VCaP (cell line): ENCODE measurements at regions not wholly inside any gene's neighbourhood (a gene's known extent, or its start where the extent isn't known, plus 50 kb on each side); places are given as distances from the start of the nearest gene placed in this dataset.

Source experiments
- H3K27ac ChIP-seq: fragments of 450-650 bp; 2 replicates; pipeline ENCODE4 v1.5.1; 2017
- TF ChIP-seq, protein P1 (sequence below): fragments of 450-650 bp; conservative IDR thresholded peaks from 2 replicates; pipeline ENCODE4 v1.5.1; 2017; ENCODE audit warnings: mild to moderate bottlenecking, moderate library complexity

DNA sequence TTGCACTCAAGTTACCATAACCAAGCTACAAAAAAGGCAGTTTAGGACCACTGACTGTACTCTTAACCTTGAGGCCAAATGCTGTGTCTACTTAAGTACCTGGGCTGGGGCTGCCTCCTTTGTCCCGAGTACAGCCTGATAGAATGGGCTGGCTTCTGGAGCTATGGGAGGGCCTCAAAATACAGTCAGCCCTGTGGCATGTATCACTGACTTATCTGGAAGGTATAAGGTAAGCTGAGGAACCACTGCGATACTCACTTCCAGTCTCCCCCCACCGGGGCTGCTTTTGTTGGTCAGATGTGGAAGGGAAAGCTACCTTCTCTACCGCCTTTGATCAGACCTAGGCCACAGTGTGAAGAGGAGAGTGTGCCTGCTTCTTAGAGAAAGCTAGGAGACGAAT is 404.8 kb downstream of the ARHGEF28 start:
- TF ChIP-seq, protein P1, sequence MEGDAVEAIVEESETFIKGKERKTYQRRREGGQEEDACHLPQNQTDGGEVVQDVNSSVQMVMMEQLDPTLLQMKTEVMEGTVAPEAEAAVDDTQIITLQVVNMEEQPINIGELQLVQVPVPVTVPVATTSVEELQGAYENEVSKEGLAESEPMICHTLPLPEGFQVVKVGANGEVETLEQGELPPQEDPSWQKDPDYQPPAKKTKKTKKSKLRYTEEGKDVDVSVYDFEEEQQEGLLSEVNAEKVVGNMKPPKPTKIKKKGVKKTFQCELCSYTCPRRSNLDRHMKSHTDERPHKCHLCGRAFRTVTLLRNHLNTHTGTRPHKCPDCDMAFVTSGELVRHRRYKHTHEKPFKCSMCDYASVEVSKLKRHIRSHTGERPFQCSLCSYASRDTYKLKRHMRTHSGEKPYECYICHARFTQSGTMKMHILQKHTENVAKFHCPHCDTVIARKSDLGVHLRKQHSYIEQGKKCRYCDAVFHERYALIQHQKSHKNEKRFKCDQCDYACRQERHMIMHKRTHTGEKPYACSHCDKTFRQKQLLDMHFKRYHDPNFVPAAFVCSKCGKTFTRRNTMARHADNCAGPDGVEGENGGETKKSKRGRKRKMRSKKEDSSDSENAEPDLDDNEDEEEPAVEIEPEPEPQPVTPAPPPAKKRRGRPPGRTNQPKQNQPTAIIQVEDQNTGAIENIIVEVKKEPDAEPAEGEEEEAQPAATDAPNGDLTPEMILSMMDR = no peak
- no peak overlapping the region for H3K27ac ChIP-seq

DNA sequence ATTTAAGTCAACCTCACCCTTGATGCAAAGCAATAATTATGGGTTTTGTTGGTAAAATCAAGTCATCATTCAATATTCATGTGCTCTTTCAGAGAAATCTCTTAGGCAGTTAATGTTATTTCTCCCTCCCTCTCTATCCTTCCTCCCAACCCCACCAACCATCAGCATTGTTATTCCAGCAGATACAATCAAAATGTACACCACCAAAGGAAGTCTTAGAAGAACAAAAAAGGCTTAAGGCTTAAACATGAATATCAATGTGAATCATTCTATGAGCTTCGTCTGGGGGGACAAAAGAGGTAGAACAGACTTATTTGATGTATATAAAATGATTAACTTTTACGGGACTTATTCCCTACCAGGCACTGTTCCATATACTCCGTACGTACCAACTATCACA is 404.4 kb downstream of the ARHGEF28 start:
- no peak overlapping the region for H3K27ac ChIP-seq
- TF ChIP-seq, protein P1 = no peak

DNA sequence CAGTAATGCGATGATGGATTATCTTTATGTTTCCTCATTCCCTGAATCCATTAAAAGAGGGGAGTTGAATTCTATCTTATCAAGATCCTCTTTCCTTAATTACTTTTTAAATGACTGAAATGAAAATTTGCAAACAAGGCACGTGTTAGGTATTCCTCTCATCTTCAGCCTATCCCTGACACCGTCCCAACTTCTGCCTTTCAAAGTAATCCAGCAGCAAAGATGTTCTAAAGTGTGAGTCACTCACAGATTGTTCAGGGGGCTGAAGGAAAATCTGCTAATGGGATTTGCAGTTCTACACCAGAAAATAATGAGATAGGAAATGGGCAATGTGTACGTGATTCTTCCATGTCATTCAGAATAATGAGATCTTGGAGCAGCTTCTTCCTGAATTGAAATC is 403.0 kb downstream of the ARHGEF28 start:
- TF ChIP-seq, protein P1 = no peak
- H3K27ac ChIP-seq = no peak overlapping the region

DNA sequence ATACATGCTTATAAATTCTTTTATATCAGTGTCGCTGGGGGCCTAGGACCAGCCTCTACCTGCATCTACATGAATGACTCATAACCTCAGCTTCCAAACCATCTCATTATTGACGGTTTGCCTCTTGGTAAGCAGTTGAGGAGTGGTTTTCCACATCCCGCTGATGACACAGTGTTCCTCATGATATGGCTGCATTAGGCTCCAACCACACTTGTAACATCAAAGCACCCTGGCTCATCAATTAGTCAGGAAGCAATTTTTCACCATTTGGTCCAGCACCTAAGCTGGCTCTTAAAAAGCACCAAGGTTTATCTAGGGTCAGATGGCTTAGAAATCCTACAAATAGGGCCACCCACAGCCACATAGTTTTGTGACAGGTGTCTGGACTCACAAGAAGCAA is 402.4 kb downstream of the ARHGEF28 start:
- H3K27ac ChIP-seq = no peak overlapping the region
- TF ChIP-seq, protein P1 = no peak

DNA sequence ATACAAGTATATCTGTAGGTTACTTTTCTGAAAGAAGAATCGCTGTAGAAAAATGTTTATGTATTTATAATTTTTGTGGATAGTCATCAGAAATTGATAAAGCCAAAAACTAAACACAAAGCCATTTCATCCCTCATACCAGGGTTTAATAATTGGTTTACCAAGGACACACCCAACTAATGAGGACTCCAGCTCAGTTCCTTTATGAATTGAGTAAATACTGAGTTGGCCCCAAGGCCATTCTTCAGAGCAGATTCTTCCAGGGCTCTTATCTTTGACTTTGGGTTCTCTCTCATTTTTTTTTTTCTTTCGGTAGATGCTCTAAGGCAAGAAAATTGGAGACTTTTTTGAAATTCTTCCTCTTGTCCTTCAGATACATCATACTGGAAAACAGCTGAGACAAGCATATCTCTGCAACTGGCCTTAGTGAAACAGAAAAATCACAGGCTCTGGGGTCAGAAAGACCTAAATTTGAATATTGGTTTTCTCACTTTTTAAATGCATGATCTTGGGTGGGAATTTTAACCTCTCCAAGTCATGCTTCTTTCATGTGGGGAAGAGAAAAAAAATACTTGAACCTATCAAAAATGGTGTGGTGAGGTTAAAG is 401.8 kb downstream of the ARHGEF28 start:
- TF ChIP-seq, protein P1 = no peak

DNA sequence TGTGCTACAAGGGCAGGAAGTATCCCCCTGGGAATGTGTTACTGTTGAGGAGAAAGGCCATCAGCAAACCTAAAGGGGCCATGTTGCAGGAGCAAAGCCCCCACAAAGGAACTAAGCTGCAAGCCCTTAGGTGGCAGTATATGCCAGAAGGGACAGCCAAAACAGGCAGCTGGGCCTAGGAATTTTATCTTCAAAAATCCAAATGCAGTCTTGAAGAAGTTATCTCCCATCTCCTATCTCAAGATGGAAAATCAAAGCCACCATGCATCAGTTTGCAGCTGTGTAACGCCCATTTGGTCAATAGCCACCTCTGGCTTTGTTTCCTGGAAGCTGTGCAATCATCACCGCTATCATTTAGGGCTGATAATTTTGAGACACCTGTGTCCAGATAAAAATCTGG is 400.3 kb downstream of the ARHGEF28 start:
- no peak overlapping the region for H3K27ac ChIP-seq
- TF ChIP-seq, protein P1 = no peak

More for the DNA sequence above, 401.8 kb downstream of the ARHGEF28 start:
- H3K27ac ChIP-seq = no peak overlapping the region

DNA sequence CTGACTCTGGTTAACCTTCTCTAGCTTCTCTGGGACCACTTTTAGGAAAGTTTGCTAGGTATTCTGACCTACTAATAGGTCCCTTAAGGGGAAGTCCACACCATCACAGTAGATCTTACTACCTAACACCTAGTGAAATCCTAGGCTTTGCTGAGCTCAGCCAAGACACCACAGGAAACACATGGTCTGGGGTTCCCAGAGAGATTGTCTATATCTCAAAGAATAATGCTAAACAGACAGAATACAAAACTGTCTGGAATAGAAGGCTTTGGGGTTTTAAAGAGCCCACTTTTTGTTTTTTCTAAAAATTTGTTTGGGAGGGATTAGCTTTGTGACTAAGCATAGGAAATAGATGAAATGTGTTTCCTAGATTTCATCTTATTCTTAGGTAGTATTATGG is 395.1 kb downstream of the ARHGEF28 start:
- no peak overlapping the region for H3K27ac ChIP-seq
- TF ChIP-seq, protein P1 = no peak
